Neural cell (in vitro differentiated cells): ENCODE measurements at regions not wholly inside any gene's neighbourhood (a gene's known extent, or its start where the extent isn't known, plus 50 kb on each side); places are given as distances from the start of the nearest gene placed in this dataset.

Experiments used
- CTCF ChIP-seq: fragments of 450-650 bp; IDR thresholded peaks from 2 replicates; pipeline ENCODE4 v1.5.1; 2014; ENCODE audit warnings: antibody characterized with exemption, mild to moderate bottlenecking, moderate library complexity; ENCODE audit not compliant: poor library complexity, severe bottlenecking
- EZH2 ChIP-seq: fragments of 200-600, 300-800 bp; shearing (Covaris generic), sonication (generic); IDR thresholded peaks from 2 replicates; pipeline ENCODE4 v1.6.1; 2014; ENCODE audit warnings: antibody characterized with exemption, low read length, borderline replicate concordance, mild to moderate bottlenecking; ENCODE audit not compliant: insufficient read depth, poor library complexity, severe bottlenecking
- REST ChIP-seq: IDR thresholded peaks from 2 replicates; pipeline ENCODE4 v1.6.1; 2012; ENCODE audit warnings: borderline replicate concordance
- SMC3 ChIP-seq: fragments of 450-650 bp; conservative IDR thresholded peaks from 2 replicates; pipeline ENCODE4 v1.6.1; 2014; ENCODE audit warnings: antibody characterized with exemption, mild to moderate bottlenecking, moderate library complexity; ENCODE audit not compliant: poor library complexity

GRCh38 chr3:28634019-28634418 lies 285.4 kb upstream of the AZI2 start:
- no peak for TF ChIP-seq CTCF
- TF ChIP-seq SMC3, result no peak
- TF ChIP-seq EZH2, result no peak
- no peak for TF ChIP-seq REST
